ENCODE measurements at regions not wholly inside any gene's neighbourhood (a gene's known extent, or its start where the extent isn't known, plus 50 kb on each side); places are given as distances from the start of the nearest gene placed in this dataset.

DNA sequence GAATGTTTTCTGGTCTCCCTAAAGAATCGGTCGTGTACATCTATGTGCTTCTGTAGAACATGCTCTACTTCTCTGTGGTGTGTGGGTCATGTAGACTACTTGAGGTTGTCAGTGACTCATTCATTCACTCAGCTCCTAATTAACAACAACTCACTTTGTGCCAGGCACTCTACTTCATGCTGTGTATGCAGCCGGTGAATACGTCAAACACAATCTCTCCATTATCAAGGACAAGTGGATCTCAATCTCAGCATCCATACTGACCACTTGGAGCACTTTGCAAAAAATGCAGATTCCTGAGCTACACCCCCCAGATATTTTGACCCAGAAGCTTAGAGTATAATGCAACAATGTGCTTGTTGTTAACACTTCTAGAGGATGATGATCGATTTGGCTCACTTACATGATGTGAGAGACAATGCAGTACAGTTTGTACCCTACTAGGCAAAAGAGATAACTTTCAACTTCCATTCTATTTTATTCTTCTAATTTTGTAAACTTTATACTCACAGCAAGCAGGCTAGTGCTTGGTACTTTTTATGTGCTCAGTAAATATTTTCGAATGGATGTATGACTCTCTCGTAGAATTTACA is 508.6 kb upstream of the ADAMTS5 start:
- TF ChIP-seq, protein P1, sequence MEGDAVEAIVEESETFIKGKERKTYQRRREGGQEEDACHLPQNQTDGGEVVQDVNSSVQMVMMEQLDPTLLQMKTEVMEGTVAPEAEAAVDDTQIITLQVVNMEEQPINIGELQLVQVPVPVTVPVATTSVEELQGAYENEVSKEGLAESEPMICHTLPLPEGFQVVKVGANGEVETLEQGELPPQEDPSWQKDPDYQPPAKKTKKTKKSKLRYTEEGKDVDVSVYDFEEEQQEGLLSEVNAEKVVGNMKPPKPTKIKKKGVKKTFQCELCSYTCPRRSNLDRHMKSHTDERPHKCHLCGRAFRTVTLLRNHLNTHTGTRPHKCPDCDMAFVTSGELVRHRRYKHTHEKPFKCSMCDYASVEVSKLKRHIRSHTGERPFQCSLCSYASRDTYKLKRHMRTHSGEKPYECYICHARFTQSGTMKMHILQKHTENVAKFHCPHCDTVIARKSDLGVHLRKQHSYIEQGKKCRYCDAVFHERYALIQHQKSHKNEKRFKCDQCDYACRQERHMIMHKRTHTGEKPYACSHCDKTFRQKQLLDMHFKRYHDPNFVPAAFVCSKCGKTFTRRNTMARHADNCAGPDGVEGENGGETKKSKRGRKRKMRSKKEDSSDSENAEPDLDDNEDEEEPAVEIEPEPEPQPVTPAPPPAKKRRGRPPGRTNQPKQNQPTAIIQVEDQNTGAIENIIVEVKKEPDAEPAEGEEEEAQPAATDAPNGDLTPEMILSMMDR (IDR thresholded peaks at IDR 0.05; ENCODE audit: insufficient read depth in 1 of 2, low read depth in 1 of 2, low read length in 1 of 2, severe bottlenecking in 1 of 2, unreplicated experiment in 1 of 2), result no peak
- intact Hi-C loops (cut with micrococcal nuclease; ENCODE audit: unreplicated experiment), result loop anchor here (10.0 kb wide), 1 partner anchor 111 kb away; no protein-coding TSS in a partner anchor
- DNase-seq, result no peak
- BruUV-seq (replicated peaks), result no TSS peak
- ChIA-PET CTCF (no interaction called here), POLR2A (no interaction called here)
- Mint-ChIP-seq H3K27ac (ENCODE audit: unreplicated experiment) (no peak overlapping the region), H3K36me3 (ENCODE audit: insufficient read depth, unreplicated experiment) (no peaks in the 10 kb centered on the region), H3K4me3 (ENCODE audit: unreplicated experiment) (no peak overlapping the region), H3K4me1 (ENCODE audit: low read depth, unreplicated experiment) (peaks cover 6% of the 10 kb centered on the region), H3K27me3 (ENCODE audit: insufficient read depth, unreplicated experiment) (no peaks in the 10 kb centered on the region), H3K9me3 (ENCODE audit: unreplicated experiment) (no peaks in the 10 kb centered on the region)
- Histone ChIP-seq H3K4me3 (ENCODE audit: low read depth, low read length) (no peak overlapping the region), H3K36me3 (ENCODE audit: control insufficient read depth, insufficient read depth, low read length) (no peaks in the 10 kb centered on the region), H3K4me1 (no peaks in the 10 kb centered on the region), H3K27me3 (replicated peaks; ENCODE audit: control insufficient read depth, insufficient read depth, low read length) (no peaks in the 10 kb centered on the region), H3K9me3 (no peaks in the 10 kb centered on the region)

DNA sequence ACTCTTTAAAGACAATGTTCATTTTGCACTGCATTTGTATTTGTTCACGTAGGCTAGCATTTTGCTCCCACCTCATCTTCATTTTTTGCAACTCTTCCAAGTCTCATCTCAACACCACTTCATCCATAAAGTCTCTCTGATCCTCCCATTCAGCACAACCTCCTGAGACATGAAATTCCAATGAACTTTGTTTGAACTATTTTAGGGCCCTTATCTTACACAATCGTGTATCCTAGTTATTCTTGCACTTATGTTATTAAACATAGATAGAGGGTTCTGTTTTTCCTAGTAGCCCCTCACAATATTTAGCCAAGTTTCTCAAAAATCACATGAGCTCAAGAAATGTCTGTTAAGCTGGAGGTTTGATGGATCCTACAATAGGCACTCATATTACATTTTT is 500.5 kb upstream of the ADAMTS5 start:
- no peak for DNase-seq
- Histone ChIP-seq H3K4me1 (no peaks in the 10 kb centered on the region), H3K36me3 (ENCODE audit: control insufficient read depth, insufficient read depth, low read length) (no peaks in the 10 kb centered on the region), H3K27me3 (replicated peaks; ENCODE audit: control insufficient read depth, insufficient read depth, low read length) (no peaks in the 10 kb centered on the region), H3K9me3 (no peaks in the 10 kb centered on the region), H3K4me3 (ENCODE audit: low read depth, low read length) (no peak overlapping the region)
- Mint-ChIP-seq H3K36me3 (ENCODE audit: insufficient read depth, unreplicated experiment) (no peaks in the 10 kb centered on the region), H3K4me3 (ENCODE audit: unreplicated experiment) (no peak overlapping the region), H3K4me1 (ENCODE audit: low read depth, unreplicated experiment) (peaks cover 7% of the 10 kb centered on the region), H3K27ac (ENCODE audit: unreplicated experiment) (no peak overlapping the region), H3K27me3 (ENCODE audit: insufficient read depth, unreplicated experiment) (no peaks in the 10 kb centered on the region), H3K9me3 (ENCODE audit: unreplicated experiment) (no peaks in the 10 kb centered on the region)
- ChIA-PET POLR2A (no interaction called here), CTCF (no interaction called here)
- TF ChIP-seq, protein P1 (IDR thresholded peaks at IDR 0.05; ENCODE audit: insufficient read depth in 1 of 2, low read depth in 1 of 2, low read length in 1 of 2, severe bottlenecking in 1 of 2, unreplicated experiment in 1 of 2), result no peak
- BruUV-seq (replicated peaks), result no TSS peak
- intact Hi-C loops (cut with micrococcal nuclease; ENCODE audit: unreplicated experiment), result no loop called here

DNA sequence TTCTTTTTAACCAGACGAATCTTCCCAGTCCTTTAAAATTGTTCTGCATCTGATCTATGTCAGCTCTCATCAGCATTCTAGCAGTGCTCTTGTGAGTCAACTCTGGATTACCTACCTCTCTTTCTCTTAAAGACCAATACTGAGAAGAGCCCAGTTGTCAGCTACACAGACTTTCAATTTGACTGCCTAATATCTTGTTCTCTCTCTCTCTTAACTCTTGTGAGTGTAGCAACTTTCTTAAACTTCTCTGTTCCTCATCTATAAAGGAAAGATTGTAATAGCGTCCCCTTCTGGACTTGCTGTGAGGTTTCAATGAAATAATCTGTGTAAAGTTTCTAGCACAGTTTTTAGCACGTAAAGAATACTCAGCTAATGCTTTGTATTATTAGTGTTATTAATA is 499.3 kb upstream of the ADAMTS5 start:
- Mint-ChIP-seq H3K9me3 (ENCODE audit: unreplicated experiment) (no peaks in the 10 kb centered on the region), H3K27me3 (ENCODE audit: insufficient read depth, unreplicated experiment) (no peaks in the 10 kb centered on the region), H3K27ac (ENCODE audit: unreplicated experiment) (no peak overlapping the region), H3K36me3 (ENCODE audit: insufficient read depth, unreplicated experiment) (no peaks in the 10 kb centered on the region), H3K4me3 (ENCODE audit: unreplicated experiment) (no peak overlapping the region), H3K4me1 (ENCODE audit: low read depth, unreplicated experiment) (peaks cover 7% of the 10 kb centered on the region)
- Histone ChIP-seq H3K4me3 (ENCODE audit: low read depth, low read length) (no peak overlapping the region), H3K9me3 (no peaks in the 10 kb centered on the region), H3K4me1 (no peaks in the 10 kb centered on the region), H3K27me3 (replicated peaks; ENCODE audit: control insufficient read depth, insufficient read depth, low read length) (no peaks in the 10 kb centered on the region), H3K36me3 (ENCODE audit: control insufficient read depth, insufficient read depth, low read length) (no peaks in the 10 kb centered on the region)
- CTCF ChIA-PET, result no interaction called here
- intact Hi-C loops (cut with micrococcal nuclease; ENCODE audit: unreplicated experiment), result no loop called here
- DNase-seq, result no peak
- POLR2A ChIA-PET, result no interaction called here
- TF ChIP-seq, protein P1 (IDR thresholded peaks at IDR 0.05; ENCODE audit: insufficient read depth in 1 of 2, low read depth in 1 of 2, low read length in 1 of 2, severe bottlenecking in 1 of 2, unreplicated experiment in 1 of 2), result no peak
- no TSS peak for BruUV-seq (replicated peaks)

Measured in Caco-2 (cell line).